Smooth muscle cell (in vitro differentiated cells): ENCODE measurements at regions not wholly inside any gene's neighbourhood (a gene's known extent, or its start where the extent isn't known, plus 50 kb on each side); places are given as distances from the start of the nearest gene placed in this dataset.

Experiments used
- DNase-seq: peaks from one replicate; lab custom pipeline; 2025; ENCODE audit not compliant: unreplicated experiment; lab: John Stamatoyannopoulos, UW
- H2AFZ ChIP-seq: fragments of 200-600 bp; sonication (generic); 2 replicates; pipeline ENCODE4 v1.6.0; 2016; ENCODE audit warnings: antibody characterized with exemption, low read depth, mild to moderate bottlenecking
- H3F3A ChIP-seq: fragments of 200-600 bp; sonication (generic); 2 replicates; pipeline ENCODE4 v1.6.0; 2017; ENCODE audit warnings: antibody characterized with exemption, low read depth
- H3K27ac ChIP-seq: fragments of 200-600 bp; sonication (generic); 2 replicates; pipeline ENCODE4 v1.5.1; 2016; ENCODE audit warnings: low read depth, mild to moderate bottlenecking
- H3K27me3 ChIP-seq: fragments of 200-600 bp; sonication (generic); 2 replicates; pipeline ENCODE4 v1.6.1; 2016; ENCODE audit warnings: low read depth, mild to moderate bottlenecking
- H3K36me3 ChIP-seq: fragments of 200-600 bp; sonication (generic); 2 replicates; pipeline ENCODE4 v1.5.1; 2016; ENCODE audit warnings: low read depth
- H3K4me1 ChIP-seq: fragments of 200-600 bp; sonication (generic); 2 replicates; pipeline ENCODE4 v1.5.1; 2016; ENCODE audit warnings: low read depth
- H3K4me2 ChIP-seq: fragments of 200-600 bp; sonication (generic); 2 replicates; pipeline ENCODE4 v1.6.0; 2016; ENCODE audit warnings: mild to moderate bottlenecking
- H3K4me3 ChIP-seq: fragments of 200-600 bp; sonication (generic); 2 replicates; pipeline ENCODE4 v1.5.1; 2016; ENCODE audit warnings: mild to moderate bottlenecking
- H3K79me2 ChIP-seq: fragments of 200-600 bp; sonication (generic); 2 replicates; pipeline ENCODE4 v1.6.0; 2016; ENCODE audit warnings: low read depth, mild to moderate bottlenecking
- H3K9ac ChIP-seq: fragments of 200-600 bp; sonication (generic); 2 replicates; pipeline ENCODE4 v1.6.0; 2016; ENCODE audit warnings: low read depth
- H3K9me3 ChIP-seq: fragments of 200-600 bp; sonication (generic); replicated peaks from 2 replicates; pipeline ENCODE4 v1.5.1; 2016; ENCODE audit warnings: low read depth
- H4K20me1 ChIP-seq: fragments of 200-600 bp; sonication (generic); 2 replicates; pipeline ENCODE4 v1.6.0; 2016; ENCODE audit warnings: low read depth
- WGBS: methylation state at CpG from one replicate; pipeline ENCODE4 v1.1.7; 2016; ENCODE audit warnings: low lambda C conversion rate; 5-methylcytosine and 5-hydroxymethylcytosine counted together
- TF ChIP-seq, protein P1 (sequence below): fragments of 200-600 bp; sonication (generic); IDR thresholded peaks from 2 replicates; pipeline ENCODE4 v1.5.1; 2017; ENCODE audit warnings: borderline replicate concordance, mild to moderate bottlenecking, antibody characterized with exemption; ENCODE audit not compliant: insufficient read depth, poor library complexity, severe bottlenecking

DNA sequence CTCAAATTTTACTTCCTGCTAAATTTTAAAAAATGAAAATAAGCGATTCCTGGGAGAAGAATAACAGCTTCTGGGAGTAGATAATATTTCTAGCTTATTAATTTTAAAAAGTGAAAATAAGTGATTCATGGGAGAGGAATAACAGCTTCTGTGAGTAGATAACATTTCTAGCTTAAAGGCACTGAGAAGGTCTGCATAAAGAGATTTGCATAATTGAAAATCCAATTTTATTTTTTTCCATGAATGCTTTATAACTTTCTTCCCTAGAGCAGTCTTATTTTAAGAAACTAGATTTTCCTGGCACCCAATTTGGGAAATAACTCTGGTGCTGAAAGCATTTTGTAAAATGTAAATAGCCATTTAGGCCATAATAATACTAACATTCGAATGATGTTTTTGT lies 65.9 kb upstream of the ASTN2 start:
- TF ChIP-seq, protein P1, sequence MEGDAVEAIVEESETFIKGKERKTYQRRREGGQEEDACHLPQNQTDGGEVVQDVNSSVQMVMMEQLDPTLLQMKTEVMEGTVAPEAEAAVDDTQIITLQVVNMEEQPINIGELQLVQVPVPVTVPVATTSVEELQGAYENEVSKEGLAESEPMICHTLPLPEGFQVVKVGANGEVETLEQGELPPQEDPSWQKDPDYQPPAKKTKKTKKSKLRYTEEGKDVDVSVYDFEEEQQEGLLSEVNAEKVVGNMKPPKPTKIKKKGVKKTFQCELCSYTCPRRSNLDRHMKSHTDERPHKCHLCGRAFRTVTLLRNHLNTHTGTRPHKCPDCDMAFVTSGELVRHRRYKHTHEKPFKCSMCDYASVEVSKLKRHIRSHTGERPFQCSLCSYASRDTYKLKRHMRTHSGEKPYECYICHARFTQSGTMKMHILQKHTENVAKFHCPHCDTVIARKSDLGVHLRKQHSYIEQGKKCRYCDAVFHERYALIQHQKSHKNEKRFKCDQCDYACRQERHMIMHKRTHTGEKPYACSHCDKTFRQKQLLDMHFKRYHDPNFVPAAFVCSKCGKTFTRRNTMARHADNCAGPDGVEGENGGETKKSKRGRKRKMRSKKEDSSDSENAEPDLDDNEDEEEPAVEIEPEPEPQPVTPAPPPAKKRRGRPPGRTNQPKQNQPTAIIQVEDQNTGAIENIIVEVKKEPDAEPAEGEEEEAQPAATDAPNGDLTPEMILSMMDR, result no peak
- Histone ChIP-seq H3K27me3 (no peaks in the 10 kb centered on the region), H3K9ac (no peak overlapping the region), H3K9me3 (no peaks in the 10 kb centered on the region), H3F3A (no peaks in the 10 kb centered on the region), H3K79me2 (no peaks in the 10 kb centered on the region), H3K36me3 (no peaks in the 10 kb centered on the region), H3K4me2 (no peak overlapping the region), H3K4me1 (no peaks in the 10 kb centered on the region), H3K4me3 (no peak overlapping the region), H2AFZ (no peak overlapping the region), H3K27ac (no peak overlapping the region), H4K20me1 (no peaks in the 10 kb centered on the region)
- WGBS, result 95% methylated on average over 2 of the region's 2 CpGs
- no peak for DNase-seq

DNA sequence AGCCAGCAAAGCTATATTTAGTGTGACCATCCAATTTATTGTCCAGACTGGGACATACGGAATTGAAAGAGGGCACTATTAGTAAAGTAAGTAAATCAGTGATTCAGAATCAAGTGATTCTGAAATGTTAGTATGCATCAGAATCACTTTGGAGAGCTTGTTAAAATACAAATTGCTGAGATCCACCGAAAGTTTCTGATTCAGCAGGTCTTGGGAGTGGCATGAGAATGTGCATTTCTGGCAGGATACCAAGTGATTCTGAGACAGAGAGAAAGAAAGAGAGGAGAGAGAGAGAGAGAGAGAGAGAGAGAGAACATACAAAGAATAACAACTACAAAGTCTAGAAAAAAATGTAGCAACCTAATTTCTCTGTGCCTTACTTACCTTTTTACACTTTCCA lies 65.4 kb upstream of the ASTN2 start:
- TF ChIP-seq, protein P1, result no peak
- no peaks in the 10 kb centered on the region for H3K4me1 ChIP-seq
- no peak overlapping the region for H3K9ac ChIP-seq
- H3K27me3 ChIP-seq, result no peaks in the 10 kb centered on the region
- H3K9me3 ChIP-seq, result no peaks in the 10 kb centered on the region
- DNase-seq, result no peak
- H3K79me2 ChIP-seq, result no peaks in the 10 kb centered on the region
- H3K36me3 ChIP-seq, result no peaks in the 10 kb centered on the region
- WGBS, result 96% methylated on average over 2 of the region's 2 CpGs
- H3K4me2 ChIP-seq, result no peak overlapping the region
- no peak overlapping the region for H3K27ac ChIP-seq
- H2AFZ ChIP-seq, result no peak overlapping the region
- no peak overlapping the region for H3K4me3 ChIP-seq
- H3F3A ChIP-seq, result no peaks in the 10 kb centered on the region
- no peaks in the 10 kb centered on the region for H4K20me1 ChIP-seq

DNA sequence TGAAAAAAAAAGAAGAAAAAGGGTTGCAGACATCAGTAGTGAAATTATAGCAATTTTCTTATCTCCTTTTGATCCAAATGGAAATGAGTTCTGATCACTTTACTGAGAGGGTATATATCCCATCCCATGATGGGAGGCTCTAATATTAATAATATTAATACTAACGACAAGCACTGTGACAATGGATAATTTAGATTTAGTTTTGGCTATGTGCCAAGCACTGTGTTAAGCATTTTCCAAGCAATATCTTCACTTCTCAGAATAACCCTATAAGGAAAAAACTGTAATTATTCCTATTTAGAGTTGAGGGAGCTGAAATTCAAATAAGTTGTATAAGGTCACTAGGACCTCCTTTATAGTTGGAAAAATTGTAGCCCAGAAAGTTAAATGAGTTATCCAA lies 58.4 kb upstream of the ASTN2 start:
- Histone ChIP-seq H2AFZ (no peak overlapping the region), H3K4me1 (no peaks in the 10 kb centered on the region), H3K9ac (no peak overlapping the region), H3F3A (no peaks in the 10 kb centered on the region), H4K20me1 (no peaks in the 10 kb centered on the region), H3K4me3 (no peak overlapping the region), H3K27me3 (no peaks in the 10 kb centered on the region), H3K79me2 (no peaks in the 10 kb centered on the region), H3K36me3 (no peaks in the 10 kb centered on the region), H3K4me2 (no peak overlapping the region), H3K9me3 (no peaks in the 10 kb centered on the region), H3K27ac (no peak overlapping the region)
- TF ChIP-seq, protein P1, result no peak
- DNase-seq, result no peak
- WGBS, result 93% methylated on average over 1 of the region's 1 CpG

DNA sequence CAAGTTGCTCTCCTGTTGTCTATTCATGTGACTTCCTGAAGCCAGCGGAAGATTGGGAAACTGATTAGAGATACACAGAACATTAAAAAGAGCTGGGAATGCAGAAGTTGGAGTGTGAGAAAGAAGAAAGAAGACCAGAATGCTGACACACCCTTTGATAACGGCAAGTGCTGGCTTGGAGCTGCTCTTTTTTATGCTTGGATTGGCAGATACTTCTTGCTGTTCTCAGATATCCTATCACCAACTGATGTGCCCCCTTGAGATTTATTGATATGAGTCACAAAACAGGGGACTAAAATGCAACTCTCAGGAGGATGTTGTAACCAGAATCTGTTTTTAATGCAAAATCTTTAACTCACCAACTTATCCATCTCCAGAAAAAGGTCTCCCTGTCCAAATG lies 56.0 kb upstream of the ASTN2 start:
- Histone ChIP-seq H4K20me1 (no peaks in the 10 kb centered on the region), H3K27ac (no peak overlapping the region), H3K4me3 (no peak overlapping the region), H3K9me3 (no peaks in the 10 kb centered on the region), H3K27me3 (no peaks in the 10 kb centered on the region), H3K4me1 (no peaks in the 10 kb centered on the region), H3K79me2 (no peaks in the 10 kb centered on the region), H3K4me2 (no peak overlapping the region), H3K36me3 (no peaks in the 10 kb centered on the region), H2AFZ (no peak overlapping the region), H3F3A (no peaks in the 10 kb centered on the region), H3K9ac (no peak overlapping the region)
- DNase-seq, result no peak
- TF ChIP-seq, protein P1, result no peak
- 39% methylated on average over 2 of the region's 2 CpGs for WGBS
